HepG2 (cell line): ENCODE measurements at regions not wholly inside any gene's neighbourhood (a gene's known extent, or its start where the extent isn't known, plus 50 kb on each side); places are given as distances from the start of the nearest gene placed in this dataset.

ENCODE experiments used
- ATAC-seq: fragments of 200-7000 bp; cut with Tn5 transposase; 3 replicates; pipeline ENCODE4 v1.9.1; 2020; ENCODE audit warnings: mild to moderate bottlenecking, moderate library complexity
- BruUV-seq: library from RNA; stranded (reverse); fragments of 400-500 nt; replicated peaks from 2 replicates; lab custom pipeline; 2021; lab: Mats Ljungman, UMichigan
- CTCF ChIA-PET: fragments of 300-600 bp; formaldehyde crosslinking; extraction: SDS; loops from one replicate; lab custom pipeline; 2021; ENCODE audit warnings: low total read pairs, inconsistent platforms, low intra/inter-chr PET ratio; lab: Yijun Ruan, JAX
- POLR2A ChIA-PET: fragments of 350-600 bp; sonication (Branson Sonifier 250); formaldehyde crosslinking; loops from one replicate; lab custom pipeline; 2020; ENCODE audit warnings: antibody characterized with exemption, inconsistent platforms; lab: Yijun Ruan, JAX
- DNase-seq: peaks from one replicate; pipeline ENCODE4 v3.0.0-alpha.2; 2015; ENCODE audit warnings: low spot score
- FAIRE-seq: peaks from 3 replicates; lab custom pipeline; 2011; peaks lifted over from hg19 to GRCh38; lab: Jason Lieb, UNC
- H2AFZ ChIP-seq: one replicate; pipeline ENCODE4 v1.6.1; 2011; ENCODE audit warnings: low read length, inconsistent platforms
- H3K27ac ChIP-seq: fragments of 300-600 bp; 3 replicates; pipeline ENCODE4 v1.8.0; 2011; ENCODE audit warnings: mixed run types, mild to moderate bottlenecking, mixed read lengths, low read length, inconsistent platforms; ENCODE audit not compliant: insufficient read depth; ENCODE audit errors: extremely low read length
- H3K27me3 ChIP-seq, 2 experiments: fragments of 200-600 bp in 1 of 2; 2 replicates in 1 of 2; 3 replicates in 1 of 2; pipeline versions ENCODE4 v1.6.0 to v1.8.0; 2011; ENCODE audit warnings: low read length in 2 of 2, mild to moderate bottlenecking in 2 of 2, moderate library complexity in 2 of 2, inconsistent platforms in 1 of 2; ENCODE audit not compliant: insufficient read depth in 2 of 2, control insufficient read depth in 1 of 2
- H3K36me3 ChIP-seq, 2 experiments: fragments of 200-600 bp in 1 of 2; replicated peaks in 1 of 2; 2 replicates in 1 of 2; 3 replicates in 1 of 2; pipeline versions ENCODE4 v1.5.1 to v1.8.0; 2011; ENCODE audit warnings: low read length in 2 of 2, inconsistent platforms in 1 of 2; ENCODE audit not compliant: insufficient read depth in 2 of 2, control insufficient read depth in 1 of 2
- H3K4me1 ChIP-seq: 2 replicates; pipeline ENCODE4 v1.5.1; 2012; ENCODE audit warnings: low read length, inconsistent platforms; ENCODE audit not compliant: insufficient read depth
- H3K4me2 ChIP-seq: 2 replicates; pipeline ENCODE4 v1.6.0; 2011; ENCODE audit warnings: low read depth, low read length, inconsistent platforms
- H3K4me3 ChIP-seq, 3 experiments: fragments of 200-600 bp in 1 of 3; sonication (generic), shearing (Covaris generic) in 1 of 3; replicated peaks in 1 of 3; 2 replicates each; pipeline ENCODE4 v1.5.1; 2011 to 2016; ENCODE audit warnings: low read length in 3 of 3, inconsistent platforms in 2 of 3, low read depth in 2 of 3, mild to moderate bottlenecking in 2 of 3, control low read depth in 1 of 3, mixed read lengths in 1 of 3; ENCODE audit not compliant: insufficient read depth in 1 of 3
- H3K79me2 ChIP-seq: one replicate; pipeline ENCODE4 v1.6.1; 2011; ENCODE audit warnings: low read length, inconsistent platforms; ENCODE audit not compliant: insufficient read depth
- H3K9ac ChIP-seq: 2 replicates; pipeline ENCODE4 v1.6.0; 2011; ENCODE audit warnings: mild to moderate bottlenecking, low read depth, low read length, inconsistent platforms; ENCODE audit not compliant: insufficient read depth
- H3K9me3 ChIP-seq: 2 replicates; pipeline ENCODE4 v1.5.1; 2012; ENCODE audit warnings: mild to moderate bottlenecking, low read length
- H4K20me1 ChIP-seq: 2 replicates; pipeline ENCODE4 v1.6.0; 2011; ENCODE audit warnings: inconsistent platforms, mild to moderate bottlenecking, low read length, moderate library complexity; ENCODE audit not compliant: insufficient read depth
- CENPT ChIP-seq: sonication (generic); formaldehyde crosslinking; IDR thresholded peaks from 2 replicates; pipeline ENCODE4 v1.8.0; 2022; ENCODE audit warnings: low read depth, mild to moderate bottlenecking, moderate library complexity, missing genetic modification reagents
- EED ChIP-seq: sonication (generic); formaldehyde crosslinking; IDR thresholded peaks from 2 replicates; pipeline ENCODE4 v1.5.0; 2020; ENCODE audit warnings: mild to moderate bottlenecking, missing genetic modification reagents
- GATAD2A ChIP-seq: IDR thresholded peaks from 2 replicates; pipeline ENCODE4 v1.6.1; 2016
- ISX ChIP-seq: sonication (generic); formaldehyde crosslinking; conservative IDR thresholded peaks from 2 replicates; pipeline ENCODE4 v1.5.0; 2020; ENCODE audit warnings: missing genetic modification reagents
- MAFK ChIP-seq, 2 experiments: IDR thresholded peaks in 1 of 2; conservative IDR thresholded peaks in 1 of 2; 2 replicates each; pipeline ENCODE4 v1.6.1; 2011; ENCODE audit warnings: improper control_type of control experiment in 2 of 2, low read length in 2 of 2
- POLR2G ChIP-seq: fragments of 200-400 bp; formaldehyde crosslinking; IDR thresholded peaks from 2 replicates; pipeline ENCODE4 v1.6.1; 2018; ENCODE audit warnings: mild to moderate bottlenecking, low read depth, low read length, moderate library complexity
- SRSF1 ChIP-seq: fragments of 200-400 bp; formaldehyde crosslinking; optimal IDR thresholded peaks from 2 replicates; pipeline ENCODE3; 2017; ENCODE audit warnings: mild to moderate bottlenecking, low read depth, low read length, moderate library complexity
- YEATS2 ChIP-seq: sonication (generic); formaldehyde crosslinking; IDR thresholded peaks from 2 replicates; pipeline ENCODE4 v1.4.0; 2020; ENCODE audit warnings: missing genetic modification reagents, borderline replicate concordance
- ZNF20 ChIP-seq: sonication (generic); formaldehyde crosslinking; IDR thresholded peaks from 2 replicates; pipeline ENCODE4 v1.4.0; 2020; ENCODE audit warnings: mild to moderate bottlenecking, moderate library complexity, missing genetic modification reagents
- WGBS: methylation state at CpG from one replicate; pipeline ENCODE4 v1.1.6; 2017; ENCODE audit warnings: low lambda C conversion rate; 5-methylcytosine and 5-hydroxymethylcytosine counted together
- in situ Hi-C: cut with HindIII; loops from 2 replicates; pipeline ENCODE4 v1.10.0; 2017; ENCODE audit warnings: low pct_unique_long_range_greater_than_20kb; ENCODE audit not compliant: extremely low pct_ligation_motif_present
- intact Hi-C: fragments of 100-400 bp; cut with micrococcal nuclease; formaldehyde crosslinking; loops from one replicate; pipeline ENCODE4 v1.10.0; 2022; ENCODE audit not compliant: unreplicated experiment

DNA sequence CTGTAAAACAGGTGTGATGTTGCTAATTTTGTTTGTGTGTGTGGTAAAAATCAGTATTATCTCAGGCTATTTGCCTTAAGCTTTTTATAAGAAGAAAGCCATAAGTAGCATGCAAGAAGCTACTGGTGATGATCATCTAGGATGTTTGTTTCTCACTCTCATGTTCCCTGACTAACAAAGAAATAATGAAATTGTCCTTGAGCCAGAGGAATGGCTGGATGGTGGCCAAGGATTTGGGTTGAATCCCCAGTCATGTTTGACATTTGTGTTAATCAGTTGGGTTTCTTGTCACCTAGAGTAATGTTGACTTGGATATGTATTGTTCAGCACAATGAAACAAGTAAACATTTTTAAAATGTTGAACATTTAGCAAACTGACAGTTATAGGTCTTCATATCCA, 496.8 kb upstream of the ZEB2 start:
- TF ChIP-seq ZNF20 (CRISPR knock-in tag) (no peak), ISX (CRISPR knock-in tag) (no peak), POLR2G (no peak)
- no peaks in the 10 kb centered on the region for H3K36me3 ChIP-seq
- no peak overlapping the region for H3K4me2 ChIP-seq
- no peaks in the 10 kb centered on the region for H3K27me3 ChIP-seq
- no peak for FAIRE-seq
- no peaks in the 10 kb centered on the region for H4K20me1 ChIP-seq
- H3K79me2 ChIP-seq: no peaks in the 10 kb centered on the region
- no peak for ATAC-seq
- no peak for DNase-seq
- no peaks in the 10 kb centered on the region for H3K9me3 ChIP-seq
- in situ Hi-C loops: no loop called here
- no peak overlapping the region for H3K9ac ChIP-seq
- no peaks in the 10 kb centered on the region for H3K4me1 ChIP-seq
- no peak overlapping the region for H3K27ac ChIP-seq
- no peak overlapping the region for H2AFZ ChIP-seq
- H3K4me3 ChIP-seq: no peak overlapping the region
- intact Hi-C loops: no loop called here
- BruUV-seq: no TSS peak
- ChIA-PET CTCF (no interaction called here), POLR2A (no interaction called here)

GRCh38 chr2:145015561-145015960, 495.6 kb upstream of the ZEB2 start:
- CTCF ChIA-PET: no interaction called here
- Histone ChIP-seq H3K4me2 (no peak overlapping the region), H2AFZ (no peak overlapping the region), H3K36me3 (no peaks in the 10 kb centered on the region), H3K79me2 (no peaks in the 10 kb centered on the region), H3K9me3 (no peaks in the 10 kb centered on the region), H3K4me3 (no peak overlapping the region), H4K20me1 (no peaks in the 10 kb centered on the region), H3K27me3 (no peaks in the 10 kb centered on the region), H3K4me1 (no peaks in the 10 kb centered on the region), H3K9ac (no peak overlapping the region), H3K27ac (no peak overlapping the region)
- DNase-seq (no peak), FAIRE-seq (no peak), ATAC-seq (no peak)
- WGBS: 47% methylated on average over 2 of the region's 2 CpGs
- TF ChIP-seq EED (CRISPR knock-in tag): no peak
- TF ChIP-seq SRSF1: no peak
- TF ChIP-seq CENPT: no peak
- TF ChIP-seq YEATS2 (CRISPR knock-in tag): no peak
- TF ChIP-seq GATAD2A (CRISPR knock-in tag): no peak
- TF ChIP-seq MAFK (conservative IDR thresholded peaks at IDR 0.05 in 1 of 2, IDR thresholded peaks at IDR 0.05 in 1 of 2; ENCODE audit: low read length in 2 of 2): peak in 1 of 2 experiments; percentile 19; a peak in 1 of 4 replicates
- no TSS peak for BruUV-seq
- POLR2A ChIA-PET: no interaction called here
- intact Hi-C loops: no loop called here
- in situ Hi-C loops: no loop called here
